DMS153 treated with DMSO at 0.1 percent for 48 hours (cell line): ENCODE measurements at regions not wholly inside any gene's neighbourhood (a gene's known extent, or its start where the extent isn't known, plus 50 kb on each side); places are given as distances from the start of the nearest gene placed in this dataset.
"Not testable (repeated sequence)": the region's sequence is repeated elsewhere in the genome, so short reads cannot be mapped to it uniquely, and the experiment has no call there.

Source experiments
- DNase-seq: peaks from one replicate; lab custom pipeline; 2025; ENCODE audit not compliant: unreplicated experiment; lab: John Stamatoyannopoulos, UW

DNA sequence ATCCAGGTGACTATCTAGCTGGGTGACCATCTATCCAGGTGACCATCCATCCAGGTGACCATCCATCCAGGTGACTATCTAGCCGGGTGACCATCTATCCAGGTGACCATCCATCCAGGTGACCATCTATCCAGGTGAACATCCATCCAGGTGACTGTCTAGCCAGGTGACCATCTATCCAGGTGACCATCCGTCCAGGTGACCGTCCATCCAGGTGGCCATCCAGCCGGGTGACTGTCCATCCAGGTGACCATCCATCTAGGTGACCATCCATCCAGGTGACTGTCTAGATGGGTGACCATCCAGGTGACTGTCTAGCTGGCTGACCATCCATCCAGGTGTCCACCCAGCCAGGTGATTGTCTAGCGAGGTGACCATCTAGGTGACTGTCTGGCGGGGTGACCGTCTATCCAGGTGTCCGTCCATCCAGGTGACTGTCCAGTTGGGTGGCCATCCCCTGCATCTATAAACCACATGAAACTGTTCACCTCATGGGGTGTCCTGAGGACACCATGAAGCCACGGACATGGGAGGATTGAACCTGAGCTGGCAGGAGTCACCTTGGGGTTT, 305.3 kb downstream of the NDUFA10 start:
- DNase-seq, result no peak

DNA sequence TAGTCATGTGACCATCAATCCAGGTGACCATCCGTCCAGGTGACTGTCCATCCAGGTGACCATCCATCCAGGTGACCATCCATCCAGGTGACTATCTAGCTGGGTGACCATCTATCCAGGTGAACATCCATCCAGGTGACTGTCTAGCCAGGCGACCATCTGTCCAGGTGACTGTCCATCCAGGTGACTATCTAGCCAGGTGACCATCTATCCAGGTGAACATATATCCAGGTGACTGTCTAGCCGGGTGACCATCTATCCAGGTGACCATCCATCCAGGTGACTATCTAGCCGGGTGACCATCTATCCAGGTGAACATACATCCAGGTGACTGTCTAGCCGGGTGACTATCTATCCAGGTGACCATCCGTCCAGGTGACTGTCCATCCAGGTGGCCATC, 306.2 kb downstream of the NDUFA10 start:
- not testable (repeated sequence) for DNase-seq

DNA sequence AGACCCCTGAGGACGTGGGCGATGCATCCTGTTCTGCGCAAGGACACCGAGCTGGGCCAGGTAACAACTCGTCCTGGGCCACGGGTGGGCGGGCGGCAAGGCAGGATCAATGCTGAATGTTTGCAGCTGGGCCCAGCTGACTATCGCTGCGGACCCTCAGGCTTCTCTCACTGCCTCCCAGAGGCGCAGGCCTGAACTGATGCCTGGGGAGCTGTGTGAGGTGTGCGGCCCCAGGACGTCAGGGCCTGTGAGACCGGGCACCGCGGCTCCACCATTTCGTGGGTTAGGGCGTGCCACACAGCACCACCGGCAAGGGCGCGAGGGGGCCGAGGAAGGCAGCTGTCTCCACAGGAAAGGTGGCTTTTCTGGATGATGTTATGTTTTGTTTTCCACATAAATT, 307.4 kb downstream of the NDUFA10 start:
- DNase-seq, result no peak

DNA sequence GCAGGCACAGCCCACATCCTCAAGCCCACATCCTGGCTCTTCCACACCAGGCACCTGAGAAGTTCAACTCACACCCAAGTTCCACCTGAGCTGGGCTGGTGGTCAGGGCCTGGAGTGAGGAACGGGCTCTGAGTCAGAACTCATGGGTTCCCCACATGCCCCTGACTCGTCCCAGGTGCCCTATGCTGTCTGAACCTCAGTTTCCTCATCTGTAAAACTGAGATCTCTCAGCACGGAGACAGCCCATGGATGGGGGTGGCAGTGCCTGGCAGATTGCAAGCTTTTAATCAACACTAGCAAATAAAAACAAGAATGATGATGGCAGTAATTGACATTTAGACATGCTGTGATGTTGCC, 307.8 kb downstream of the NDUFA10 start:
- no peak for DNase-seq

DNA sequence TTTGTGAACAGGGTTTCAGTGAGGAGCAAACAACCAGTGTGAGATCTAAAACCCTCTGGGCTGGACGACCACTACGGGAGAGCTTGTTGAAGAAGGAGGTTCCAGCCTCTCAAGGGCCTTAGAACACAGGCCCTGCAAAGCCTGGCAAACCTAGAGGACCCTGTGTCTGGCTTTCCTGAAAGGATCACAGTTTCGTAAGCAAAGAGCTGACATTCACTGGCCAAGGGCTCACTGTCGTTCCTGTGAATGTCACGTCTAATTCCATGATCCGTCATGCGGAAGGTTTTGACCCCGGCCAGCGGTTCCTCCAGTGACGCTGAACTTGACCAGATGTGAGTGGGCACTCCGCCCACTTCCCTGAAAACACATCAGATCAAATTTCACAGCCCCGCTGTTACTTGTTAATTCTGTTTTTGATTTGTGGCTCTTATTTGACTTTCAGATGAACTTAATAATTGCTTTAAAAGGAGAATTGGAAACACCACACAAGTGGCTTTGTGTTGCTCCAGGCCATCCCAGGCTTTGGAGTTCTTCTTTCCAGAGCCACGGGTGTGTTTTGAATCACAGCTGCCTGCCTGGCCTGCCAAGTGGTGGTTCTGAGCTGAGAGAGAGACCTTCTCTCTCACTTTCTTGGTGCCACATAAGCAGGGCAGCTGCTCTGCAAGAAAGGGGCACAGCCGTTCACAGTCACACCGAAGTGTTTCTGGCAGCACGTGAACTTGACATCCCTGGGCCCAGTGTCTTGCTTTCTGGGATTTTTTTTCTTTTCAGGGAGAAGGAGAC, 308.4 kb downstream of the NDUFA10 start:
- DNase-seq, result no peak

DNA sequence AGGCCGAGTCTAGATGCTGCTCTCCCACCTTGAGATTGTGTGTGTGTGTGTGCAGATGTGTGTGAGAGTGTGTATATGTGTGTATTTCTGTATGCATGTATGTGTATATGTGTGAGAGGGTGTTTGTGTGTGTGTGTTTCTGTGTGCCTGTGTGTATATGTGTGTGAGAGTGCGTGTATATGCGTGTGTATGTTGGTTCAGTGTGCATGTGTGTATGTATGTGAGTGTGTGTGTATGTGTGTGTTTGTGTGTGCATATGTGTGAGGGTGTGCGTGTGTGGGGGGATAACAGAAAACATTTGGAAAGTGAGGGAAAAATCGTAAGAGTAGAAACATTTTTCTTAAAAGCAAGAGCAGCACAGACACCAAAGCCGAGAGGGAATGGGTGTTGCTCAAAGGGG, 309.1 kb downstream of the NDUFA10 start:
- no peak for DNase-seq

DNA sequence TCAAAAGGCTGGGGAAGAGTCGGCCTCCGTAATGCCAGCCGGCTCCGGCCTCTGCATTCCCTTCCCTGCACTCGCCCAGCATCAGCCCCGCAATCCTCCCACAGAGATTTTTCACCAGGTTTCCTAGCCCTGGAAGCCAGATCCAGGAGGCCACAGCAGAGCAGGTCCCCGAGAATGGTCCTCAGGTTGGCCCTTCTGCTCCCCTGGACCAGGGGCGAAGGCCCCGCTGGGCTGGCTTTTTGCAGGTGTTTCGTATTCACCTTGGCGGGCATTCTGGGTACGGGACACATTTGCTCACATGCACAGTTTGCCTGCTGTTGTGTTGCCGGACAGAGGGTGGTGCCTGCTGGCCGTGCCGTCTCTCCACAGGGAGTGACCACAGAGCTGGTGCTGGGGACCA, 309.5 kb downstream of the NDUFA10 start:
- DNase-seq, result no peak

DNA sequence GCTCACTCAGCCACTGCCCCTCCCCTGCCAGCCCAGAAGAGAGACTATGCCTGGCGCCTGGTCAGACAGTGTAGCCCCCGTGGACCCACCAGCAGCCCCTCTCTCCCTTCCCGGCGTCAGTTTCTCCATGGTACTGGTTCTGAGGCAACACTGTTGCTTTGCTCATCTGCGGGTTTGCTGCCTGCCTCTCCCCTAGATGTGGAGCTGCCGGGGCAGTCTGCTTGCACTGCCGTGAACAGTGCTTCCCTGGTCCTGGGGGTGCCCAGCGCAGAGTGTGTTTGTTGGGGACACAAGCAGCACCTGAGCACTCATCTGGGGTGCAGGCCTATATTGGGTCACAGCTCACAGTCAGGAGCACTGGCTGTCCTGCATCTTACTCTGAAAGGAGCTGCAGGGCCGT, 309.9 kb downstream of the NDUFA10 start:
- DNase-seq, result no peak

DNA sequence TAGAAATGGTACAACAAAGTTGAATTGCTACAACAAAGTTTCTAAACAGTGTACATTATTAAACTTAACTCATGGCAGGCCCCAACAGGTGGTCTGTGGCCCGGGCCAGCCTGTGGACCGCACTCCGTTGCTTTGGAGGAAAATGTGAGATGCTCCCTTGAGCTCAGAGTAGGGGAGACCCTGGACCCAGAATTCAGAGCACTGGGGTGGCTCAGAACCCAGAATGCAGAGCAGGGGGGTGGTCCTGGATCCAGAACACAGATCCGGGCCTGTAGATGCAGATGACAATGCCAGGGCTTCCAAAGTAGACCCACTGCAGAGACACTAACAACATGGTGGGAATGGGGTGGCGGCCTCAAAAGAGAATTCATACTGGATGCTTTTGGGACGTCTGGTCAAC, 311.0 kb downstream of the NDUFA10 start:
- DNase-seq, result no peak

DNA sequence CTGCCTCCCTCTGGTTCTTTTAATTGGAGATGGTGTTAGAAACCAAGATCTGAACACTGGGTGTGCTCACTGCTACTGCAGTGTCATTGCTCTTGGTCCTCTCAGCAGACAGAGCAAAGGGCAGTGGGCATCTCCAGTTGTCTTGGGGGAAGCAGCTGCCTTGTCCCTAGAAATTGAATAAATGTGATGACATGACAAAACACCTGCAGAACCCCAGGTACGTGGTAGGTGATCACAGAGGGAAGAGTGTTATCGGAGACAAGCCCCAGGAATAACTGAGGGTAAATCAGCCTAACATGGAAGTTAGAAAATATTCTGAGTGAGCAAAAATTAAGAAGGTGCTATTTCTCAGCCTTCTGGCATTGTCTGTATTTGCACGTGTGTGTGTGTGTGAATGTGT, 311.9 kb upstream of the HDAC4 start:
- no peak for DNase-seq

DNA sequence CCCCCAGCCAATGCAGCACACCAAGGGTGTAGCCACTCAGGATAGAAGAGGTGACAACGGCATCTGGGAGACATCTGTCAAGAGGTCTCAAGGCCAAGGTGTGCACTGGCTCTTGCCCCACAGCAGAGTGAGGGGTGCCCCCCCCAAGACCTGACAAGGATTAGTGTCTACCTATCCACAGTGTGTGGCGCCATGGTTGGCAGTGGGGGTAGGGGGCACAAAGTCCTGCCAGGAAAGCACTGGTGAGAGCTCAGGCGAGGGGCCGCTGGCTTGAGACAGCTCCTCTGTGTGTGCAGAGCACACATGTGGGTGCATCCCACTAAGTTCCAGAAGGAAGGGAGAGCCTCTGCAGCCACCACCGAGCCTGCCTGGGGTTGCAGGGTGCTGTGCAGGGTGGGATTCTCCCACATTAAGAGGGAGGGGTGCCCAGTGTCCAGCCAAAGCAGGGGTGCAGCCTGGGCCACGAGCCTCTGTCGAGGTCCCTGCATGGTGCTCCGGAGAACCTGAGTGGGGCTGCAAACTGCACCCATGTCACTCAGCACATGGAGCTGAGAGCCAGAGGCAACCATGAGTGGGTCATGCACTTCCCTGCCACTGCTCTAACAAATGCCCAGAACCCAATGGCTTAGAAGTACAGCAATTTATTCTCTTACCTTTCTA, 311.2 kb upstream of the HDAC4 start:
- DNase-seq, result no peak

DNA sequence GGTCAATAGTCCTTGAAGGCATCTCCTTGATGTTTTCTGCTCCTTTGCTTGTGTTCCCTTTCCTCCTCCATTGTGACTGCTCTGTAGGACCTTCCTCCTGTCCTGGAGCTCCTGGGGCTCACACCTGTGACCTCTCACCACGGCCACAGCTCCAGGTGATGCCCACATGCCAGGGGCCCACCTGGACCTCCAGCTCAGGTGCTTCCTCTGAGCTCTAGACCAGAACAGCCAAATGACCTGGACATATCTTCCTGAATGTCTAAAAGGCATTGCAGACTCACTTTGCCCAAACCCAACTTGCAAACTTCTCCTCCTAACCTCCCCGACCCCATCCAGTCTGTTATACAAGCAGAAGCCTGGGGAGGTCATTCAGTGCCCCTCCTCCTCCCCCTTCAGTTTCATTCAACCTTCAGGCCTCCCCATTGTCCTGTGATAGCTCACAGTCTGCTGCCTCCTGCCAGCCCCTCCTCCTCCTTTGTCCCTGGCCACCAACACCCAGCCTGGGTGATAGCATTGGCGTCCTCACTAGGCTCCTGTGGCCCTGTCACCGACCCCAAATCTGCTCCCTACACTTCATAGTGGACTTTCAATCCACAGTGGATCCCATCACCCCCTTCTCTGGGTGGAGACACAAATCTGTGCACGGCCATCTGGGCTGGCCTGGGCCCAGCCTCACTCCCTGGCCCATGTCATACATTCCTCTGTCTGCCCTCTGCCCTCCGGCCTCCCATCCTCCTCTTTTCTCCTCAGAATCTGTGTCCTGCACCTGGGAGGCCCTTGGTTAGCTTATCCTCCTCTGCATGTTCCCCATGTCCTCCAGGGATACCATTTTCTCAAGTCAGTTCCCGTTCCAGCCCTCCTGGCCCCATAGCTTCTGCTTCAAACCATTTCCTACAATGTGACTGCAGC, 310.4 kb upstream of the HDAC4 start:
- DNase-seq, result no peak

DNA sequence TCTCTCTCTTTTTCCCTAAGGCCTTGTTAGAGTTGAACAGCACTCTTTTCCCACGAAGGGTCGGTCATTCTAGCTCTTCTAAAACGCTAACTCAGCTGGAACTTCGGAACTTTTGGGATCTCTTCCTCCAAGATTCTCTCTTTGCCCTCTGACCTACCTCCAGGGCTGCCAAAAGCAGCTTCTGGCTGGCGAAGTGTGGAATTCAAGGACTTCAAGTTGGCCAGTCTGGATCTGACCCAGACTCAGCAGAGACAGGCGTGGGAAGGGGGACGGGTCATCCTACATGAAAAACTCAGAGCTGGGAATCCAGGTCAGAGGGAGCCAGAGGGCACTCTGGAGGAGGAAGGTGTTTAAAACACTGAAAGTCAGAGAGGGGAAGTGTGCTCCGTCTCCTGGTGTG, 305.5 kb upstream of the HDAC4 start:
- no peak for DNase-seq

DNA sequence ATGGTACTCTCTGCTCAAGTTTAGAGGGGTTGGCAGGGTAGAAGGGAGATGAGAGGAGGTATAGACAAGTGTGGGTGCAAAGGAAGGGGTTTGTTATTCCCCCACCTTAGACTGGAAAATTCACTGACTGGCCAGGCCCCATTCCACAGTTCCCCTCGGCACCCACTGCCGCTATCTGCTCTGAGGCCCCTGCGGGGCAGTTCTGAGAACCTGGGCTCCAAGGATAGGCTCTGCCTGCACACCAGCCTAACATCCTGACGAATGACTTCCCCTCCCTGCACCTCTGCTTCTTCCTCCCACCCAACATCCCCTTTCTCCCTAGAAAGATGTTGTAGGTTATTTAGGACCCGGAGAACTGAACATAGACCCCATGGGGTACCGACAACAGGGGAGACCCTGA, 303.9 kb upstream of the HDAC4 start:
- DNase-seq, result no peak

DNA sequence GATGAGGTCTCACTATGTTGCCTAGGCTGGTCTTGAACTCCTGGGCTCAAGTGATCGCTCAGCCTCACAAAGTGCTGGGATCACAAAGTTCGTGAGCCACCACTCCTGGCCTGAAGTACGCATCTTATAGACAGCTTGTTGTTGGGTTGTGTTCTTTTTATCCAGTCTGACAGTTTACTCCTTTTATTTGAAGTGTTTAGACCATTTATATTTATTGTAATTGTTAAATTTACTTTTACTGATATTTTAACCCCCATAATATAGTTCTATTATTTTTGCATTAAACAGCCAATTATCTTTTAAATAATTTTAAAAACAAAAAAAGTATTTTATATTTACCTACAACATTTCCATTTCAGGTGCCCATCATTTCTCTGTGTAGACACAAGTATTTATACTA, 303.0 kb upstream of the HDAC4 start:
- DNase-seq, result no peak

DNA sequence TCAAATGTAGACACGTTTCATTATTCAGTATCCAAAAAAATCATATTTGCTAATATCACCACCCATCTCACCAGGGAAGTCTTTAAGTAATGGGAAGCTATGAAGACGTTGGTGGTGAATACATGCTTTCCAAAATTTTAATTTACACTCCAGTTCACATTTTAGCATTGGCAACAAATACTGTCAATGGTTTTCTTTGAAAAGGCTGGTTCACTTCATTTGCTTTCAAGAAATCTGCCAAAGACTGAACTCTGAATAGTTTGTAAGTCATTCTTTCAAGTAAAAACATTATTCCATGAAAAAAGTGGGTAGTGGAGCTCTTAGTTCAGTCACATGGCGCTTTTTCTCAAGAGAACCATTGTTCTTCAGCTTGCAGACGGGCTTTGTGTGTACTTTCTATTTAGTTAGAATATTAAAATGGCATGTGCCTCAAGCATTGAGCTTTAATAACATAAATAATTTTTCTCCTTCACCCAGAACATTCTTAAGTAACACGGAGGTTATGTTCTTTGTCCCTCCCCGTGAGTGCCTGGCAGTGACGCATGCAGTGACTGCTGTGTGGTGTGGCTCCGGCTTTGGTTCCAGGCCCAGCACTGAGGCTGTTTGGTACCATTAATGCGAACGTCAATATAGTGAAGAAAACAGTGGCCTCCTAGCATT, 300.0 kb upstream of the HDAC4 start:
- no peak for DNase-seq

DNA sequence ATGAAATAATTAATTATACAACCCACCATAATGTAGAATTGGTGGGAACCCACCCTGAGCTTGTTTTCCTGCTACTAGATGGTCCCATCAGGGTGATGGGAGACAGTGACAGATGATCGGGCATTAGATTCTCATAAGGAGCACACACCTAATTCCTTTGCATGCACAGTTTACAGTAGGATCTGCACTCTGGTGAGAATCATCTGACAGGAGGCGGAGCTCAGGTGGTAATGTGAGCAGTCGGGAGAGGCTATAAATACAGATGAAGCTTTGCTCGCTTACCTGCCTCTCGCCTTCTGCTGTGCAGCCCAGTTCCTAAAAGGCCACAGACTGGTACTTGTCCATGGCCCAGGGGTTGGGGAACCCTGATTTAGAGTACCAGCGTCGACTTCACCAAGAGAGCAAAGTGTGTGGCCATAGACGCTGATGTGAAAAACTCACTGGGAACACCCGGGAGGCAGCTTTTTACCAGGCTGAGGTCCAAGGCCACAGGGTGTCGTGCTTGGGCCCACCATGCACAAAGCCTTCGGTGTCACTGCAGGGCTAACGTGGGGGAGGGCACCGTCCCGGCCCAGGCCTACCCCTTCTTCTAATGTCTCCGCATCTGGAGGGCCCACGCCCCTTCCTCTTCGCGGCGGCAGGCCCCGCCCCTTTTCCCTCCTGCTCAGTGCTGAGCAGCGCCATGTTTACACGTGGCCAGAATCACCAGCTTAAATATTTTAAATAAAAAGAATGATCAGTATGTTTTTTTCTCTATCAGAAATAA, 296.8 kb upstream of the HDAC4 start:
- DNase-seq, result no peak

DNA sequence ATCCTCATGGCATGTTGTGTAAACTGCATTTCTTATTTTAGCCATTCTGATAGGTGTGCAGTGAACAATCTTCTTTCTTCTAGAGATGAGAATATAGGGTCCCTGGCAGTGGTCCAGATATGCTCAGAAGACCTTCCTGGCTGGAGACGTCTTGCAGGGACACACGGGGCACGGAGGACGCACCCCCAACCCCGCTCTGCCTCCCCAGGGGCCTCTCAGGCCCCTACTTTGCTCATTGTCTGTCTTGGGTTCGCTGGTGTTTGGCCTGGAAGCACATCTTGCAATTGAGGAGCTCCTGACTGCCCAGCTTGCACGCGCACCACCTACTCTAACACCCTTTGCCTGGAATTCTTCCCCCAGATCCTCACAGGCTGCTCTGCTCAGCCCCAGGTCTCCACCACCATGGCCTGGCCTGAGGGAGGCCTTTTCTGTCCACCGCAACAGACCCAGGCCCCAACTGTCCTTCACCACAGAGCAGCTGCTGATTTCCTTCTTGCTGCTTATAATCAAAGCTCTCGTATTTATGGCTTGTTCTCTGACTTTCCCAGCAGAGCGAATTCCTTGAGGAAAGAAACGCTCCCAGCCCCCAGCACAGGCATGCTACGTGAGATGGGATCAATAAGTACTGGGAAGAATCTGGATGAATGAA, 295.9 kb upstream of the HDAC4 start:
- DNase-seq, result no peak

DNA sequence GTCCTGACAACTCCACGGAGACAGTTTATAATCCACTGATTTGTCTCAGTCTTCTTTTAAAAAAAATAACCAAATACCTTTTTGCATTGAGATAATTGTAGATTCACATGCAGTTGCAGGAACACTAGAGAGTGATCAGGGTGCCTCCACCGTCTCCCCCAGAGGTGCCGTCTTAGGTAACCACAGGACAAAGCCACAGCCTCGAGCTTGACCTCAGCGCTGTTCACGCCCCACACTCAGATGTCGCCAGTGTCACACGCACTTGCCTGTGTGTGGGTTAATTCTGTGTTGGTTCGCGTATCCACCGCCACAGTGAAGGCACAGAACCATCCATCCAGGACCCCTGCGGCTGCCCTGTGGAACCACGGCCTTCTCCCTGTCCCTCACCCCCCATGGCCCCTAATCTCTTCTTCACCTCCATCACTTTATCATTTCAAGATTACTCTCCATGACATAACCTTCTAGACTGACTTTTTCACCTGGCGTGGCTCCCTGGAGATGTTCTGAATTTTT, 295.0 kb upstream of the HDAC4 start:
- no peak for DNase-seq
